Mesothelial cell of epicardium (in vitro differentiated cells): ENCODE measurements at regions not wholly inside any gene's neighbourhood (a gene's known extent, or its start where the extent isn't known, plus 50 kb on each side); places are given as distances from the start of the nearest gene placed in this dataset.
"Not testable (repeated sequence)": the region's sequence is repeated elsewhere in the genome, so short reads cannot be mapped to it uniquely, and the experiment has no call there.

Experiments used
- DNase-seq, 2 experiments: peaks; one replicate each; pipeline ENCODE4 v3.0.0; 2021; ENCODE audit warnings: low spot score in 2 of 2; ENCODE audit not compliant: unreplicated experiment in 2 of 2
- H3K27ac Mint-ChIP-seq: 2 replicates; pipeline ENCODE4 v1.8.0; 2021; ENCODE audit warnings: mixed read lengths
- H3K27me3 Mint-ChIP-seq: 2 replicates; pipeline ENCODE4 v1.8.0; 2021; ENCODE audit warnings: low read depth, mixed read lengths
- H3K36me3 Mint-ChIP-seq: 2 replicates; pipeline ENCODE4 v1.8.0; 2021; ENCODE audit warnings: mixed read lengths
- H3K4me1 Mint-ChIP-seq: 2 replicates; pipeline ENCODE4 v1.8.0; 2021; ENCODE audit warnings: mixed read lengths
- H3K4me3 Mint-ChIP-seq: 2 replicates; pipeline ENCODE4 v1.8.0; 2021; ENCODE audit warnings: mild to moderate bottlenecking, moderate library complexity, mixed read lengths
- H3K9me3 Mint-ChIP-seq: 2 replicates; pipeline ENCODE4 v1.8.0; 2021; ENCODE audit warnings: mixed read lengths
- TF ChIP-seq, protein P1 (sequence below): fragments of 200-600 bp; sonication (generic); IDR thresholded peaks from one replicate; pipeline ENCODE4 v1.5.0; 2021; ENCODE audit warnings: antibody characterized with exemption; ENCODE audit not compliant: unreplicated experiment

DNA sequence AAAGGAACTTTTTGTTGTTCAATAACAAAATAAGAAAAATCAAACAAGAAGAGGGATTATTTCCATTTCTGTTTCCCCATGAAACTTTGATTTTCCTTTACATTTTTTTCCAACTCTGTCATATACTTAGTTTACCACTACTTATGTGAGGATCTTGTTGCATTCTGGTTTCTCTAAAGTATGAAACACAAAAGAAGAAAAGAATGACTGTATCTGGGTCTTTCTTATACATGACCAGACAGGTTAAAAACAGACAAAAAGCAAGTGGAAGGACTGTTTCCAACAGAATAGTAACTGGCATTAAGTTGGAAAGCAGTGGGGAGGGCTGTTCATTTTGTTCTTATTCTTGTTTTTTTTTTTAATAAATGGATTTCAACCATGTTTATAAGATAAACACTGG is 1207.8 kb upstream of the FAM98A start:
- Mint-ChIP-seq H3K4me3 (no peak overlapping the region), H3K27ac (no peak overlapping the region), H3K27me3 (no peaks in the 10 kb centered on the region), H3K36me3 (no peaks in the 10 kb centered on the region), H3K9me3 (no peaks in the 10 kb centered on the region), H3K4me1 (no peaks in the 10 kb centered on the region)
- TF ChIP-seq, protein P1, sequence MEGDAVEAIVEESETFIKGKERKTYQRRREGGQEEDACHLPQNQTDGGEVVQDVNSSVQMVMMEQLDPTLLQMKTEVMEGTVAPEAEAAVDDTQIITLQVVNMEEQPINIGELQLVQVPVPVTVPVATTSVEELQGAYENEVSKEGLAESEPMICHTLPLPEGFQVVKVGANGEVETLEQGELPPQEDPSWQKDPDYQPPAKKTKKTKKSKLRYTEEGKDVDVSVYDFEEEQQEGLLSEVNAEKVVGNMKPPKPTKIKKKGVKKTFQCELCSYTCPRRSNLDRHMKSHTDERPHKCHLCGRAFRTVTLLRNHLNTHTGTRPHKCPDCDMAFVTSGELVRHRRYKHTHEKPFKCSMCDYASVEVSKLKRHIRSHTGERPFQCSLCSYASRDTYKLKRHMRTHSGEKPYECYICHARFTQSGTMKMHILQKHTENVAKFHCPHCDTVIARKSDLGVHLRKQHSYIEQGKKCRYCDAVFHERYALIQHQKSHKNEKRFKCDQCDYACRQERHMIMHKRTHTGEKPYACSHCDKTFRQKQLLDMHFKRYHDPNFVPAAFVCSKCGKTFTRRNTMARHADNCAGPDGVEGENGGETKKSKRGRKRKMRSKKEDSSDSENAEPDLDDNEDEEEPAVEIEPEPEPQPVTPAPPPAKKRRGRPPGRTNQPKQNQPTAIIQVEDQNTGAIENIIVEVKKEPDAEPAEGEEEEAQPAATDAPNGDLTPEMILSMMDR = no peak
- DNase-seq = no peak

DNA sequence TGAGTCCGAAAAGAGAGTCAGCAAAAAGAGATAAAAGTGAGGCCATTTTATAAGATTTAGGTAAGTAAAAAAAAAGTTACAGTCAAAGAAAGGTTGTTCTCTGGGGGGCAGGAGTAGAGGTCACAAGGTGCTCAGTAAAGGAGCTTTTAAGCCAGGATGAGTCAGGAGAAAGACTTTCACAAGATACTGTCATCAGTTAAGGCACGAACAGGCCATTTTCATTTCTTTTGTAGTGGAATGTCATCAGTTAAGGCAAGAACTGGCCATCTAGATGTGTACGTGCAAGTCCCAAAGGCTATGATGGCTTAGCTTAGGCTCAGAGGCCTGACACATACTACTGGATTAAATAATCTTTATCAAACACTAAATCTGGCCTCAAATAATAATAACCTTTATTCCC is 1207.3 kb upstream of the FAM98A start:
- TF ChIP-seq, protein P1 = no peak
- Mint-ChIP-seq H3K36me3 (no peaks in the 10 kb centered on the region), H3K4me3 (no peak overlapping the region), H3K4me1 (no peaks in the 10 kb centered on the region), H3K9me3 (no peaks in the 10 kb centered on the region), H3K27ac (no peak overlapping the region), H3K27me3 (no peaks in the 10 kb centered on the region)
- no peak for DNase-seq

DNA sequence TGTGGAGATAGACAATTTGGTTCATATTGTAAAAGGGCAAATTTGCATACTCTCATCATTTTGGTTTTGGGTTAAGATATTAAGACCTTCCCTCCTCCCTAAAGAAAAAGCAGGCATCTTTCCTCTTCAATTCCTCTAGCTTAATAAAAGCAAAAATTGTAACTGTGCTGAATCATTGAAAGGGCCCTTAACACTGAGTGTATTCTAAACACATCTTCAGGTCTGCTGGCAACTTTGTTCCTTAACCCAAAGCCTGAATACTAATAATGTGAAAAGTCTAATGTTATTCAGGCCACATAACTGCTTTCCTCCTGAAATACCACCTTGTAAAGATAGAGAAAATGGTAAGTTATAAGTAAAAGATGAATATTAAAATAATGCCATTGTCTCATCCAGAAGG is 1200.5 kb upstream of the FAM98A start:
- Mint-ChIP-seq H3K36me3 (no peaks in the 10 kb centered on the region), H3K4me1 (no peaks in the 10 kb centered on the region), H3K9me3 (no peaks in the 10 kb centered on the region), H3K4me3 (no peak overlapping the region), H3K27me3 (no peaks in the 10 kb centered on the region), H3K27ac (no peak overlapping the region)
- TF ChIP-seq, protein P1 = no peak
- no peak for DNase-seq

DNA sequence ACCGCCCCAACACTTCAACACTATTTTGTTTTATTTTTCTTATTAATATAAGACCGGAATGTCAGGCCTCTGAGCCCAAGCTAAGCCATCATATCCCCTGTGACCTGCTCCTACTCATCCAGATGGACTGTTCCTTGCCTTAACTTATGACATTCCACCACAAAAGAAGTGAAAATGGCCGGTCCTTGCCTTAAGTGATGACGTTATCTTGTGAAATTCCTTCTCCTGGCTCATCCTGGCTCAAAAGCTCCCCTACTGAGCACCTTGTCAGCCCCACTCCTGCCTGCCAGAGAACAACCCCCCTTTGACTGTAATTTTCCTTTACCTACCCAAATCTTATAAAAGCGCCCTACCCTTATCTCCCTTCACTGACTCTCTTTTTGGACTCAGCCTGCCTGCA is 1196.5 kb upstream of the FAM98A start:
- H3K27me3 Mint-ChIP-seq, DNase-seq, H3K36me3 Mint-ChIP-seq: not testable (repeated sequence)

DNA sequence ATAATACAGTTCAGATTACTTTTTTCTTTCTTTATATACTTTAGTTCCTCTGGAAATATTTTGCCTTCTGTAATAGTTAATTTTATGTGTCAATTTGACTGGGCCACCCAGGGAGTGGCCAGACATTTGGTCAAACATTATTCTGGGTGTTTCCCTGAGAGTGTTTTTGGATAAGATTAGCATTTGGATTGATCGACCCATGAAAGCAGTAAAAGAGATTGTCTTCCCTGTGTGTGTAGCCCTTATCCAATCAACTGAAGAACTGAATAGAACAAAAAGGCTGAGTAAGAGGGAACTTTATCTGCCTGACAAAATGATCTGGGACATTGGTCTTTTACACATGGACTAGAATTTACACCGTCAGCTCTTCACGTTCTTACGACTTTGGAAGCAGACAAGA is 1190.1 kb upstream of the FAM98A start:
- no peak for DNase-seq
- H3K27ac Mint-ChIP-seq = no peak overlapping the region
- no peaks in the 10 kb centered on the region for H3K36me3 Mint-ChIP-seq
- no peak overlapping the region for H3K4me3 Mint-ChIP-seq
- H3K4me1 Mint-ChIP-seq = no peaks in the 10 kb centered on the region
- H3K27me3 Mint-ChIP-seq = no peaks in the 10 kb centered on the region
- H3K9me3 Mint-ChIP-seq = no peaks in the 10 kb centered on the region
- TF ChIP-seq, protein P1 = no peak

More for the DNA sequence above, 1196.5 kb upstream of the FAM98A start:
- not testable (repeated sequence) for H3K27ac Mint-ChIP-seq, H3K9me3 Mint-ChIP-seq, H3K4me1 Mint-ChIP-seq, H3K4me3 Mint-ChIP-seq

DNA sequence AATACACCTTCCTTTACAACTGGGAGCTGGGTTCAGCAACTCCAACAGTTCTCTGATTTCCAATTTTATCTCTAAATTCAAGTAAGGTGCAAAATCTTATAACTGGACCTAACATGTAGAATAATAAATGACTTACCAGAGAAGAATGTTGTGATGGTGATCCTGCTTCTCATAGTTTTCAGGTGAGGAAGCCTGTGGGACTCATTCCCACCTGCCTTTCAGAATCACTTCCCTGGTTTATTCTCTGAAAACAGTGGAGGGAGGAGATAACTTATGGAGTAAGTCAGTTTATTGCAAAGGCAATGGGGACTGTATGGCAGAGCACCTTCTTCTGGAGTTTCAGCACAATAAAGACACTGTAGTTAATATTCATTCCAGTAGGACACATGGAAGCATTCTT is 1188.2 kb upstream of the FAM98A start:
- no peaks in the 10 kb centered on the region for H3K4me1 Mint-ChIP-seq
- TF ChIP-seq, protein P1 = no peak
- no peaks in the 10 kb centered on the region for H3K9me3 Mint-ChIP-seq
- H3K4me3 Mint-ChIP-seq = no peak overlapping the region
- DNase-seq = no peak
- no peaks in the 10 kb centered on the region for H3K36me3 Mint-ChIP-seq
- H3K27ac Mint-ChIP-seq = no peak overlapping the region
- no peaks in the 10 kb centered on the region for H3K27me3 Mint-ChIP-seq
